Activated T-helper 1 cell treated with anti-CD3 and anti-CD28 coated beads, Interleukin-12 subunit alpha, Interleukin-12 subunit beta, Interleukin-2, Interleukin-4 antibody, amounts not matched to agents 30 ng/mL and 10 ng/mL and 1 ng/mL, durations not matched to agents 14 hours and 24 hours and 36 hours (primary cell): ENCODE measurements at regions not wholly inside any gene's neighbourhood (a gene's known extent, or its start where the extent isn't known, plus 50 kb on each side); places are given as distances from the start of the nearest gene placed in this dataset.

ENCODE experiments used
- DNase-seq: peaks from one replicate; pipeline ENCODE4 v3.0.0; 2021; ENCODE audit warnings: low spot score
- H3K27ac Mint-ChIP-seq: one replicate; pipeline ENCODE4 v1.8.0; 2021; ENCODE audit warnings: mild to moderate bottlenecking, mixed read lengths
- H3K27me3 Mint-ChIP-seq: one replicate; pipeline ENCODE4 v1.8.0; 2022; ENCODE audit warnings: mild to moderate bottlenecking, moderate library complexity, mixed read lengths; ENCODE audit not compliant: insufficient read depth
- H3K36me3 Mint-ChIP-seq: one replicate; pipeline ENCODE4 v1.8.0; 2021; ENCODE audit warnings: low read depth, mixed read lengths
- H3K4me1 Mint-ChIP-seq: one replicate; pipeline ENCODE4 v1.8.0; 2021; ENCODE audit warnings: low read depth, mixed read lengths
- H3K4me3 Mint-ChIP-seq: one replicate; pipeline ENCODE4 v1.8.0; 2021; ENCODE audit warnings: mild to moderate bottlenecking, moderate library complexity, mixed read lengths
- H3K9me3 Mint-ChIP-seq: one replicate; pipeline ENCODE4 v1.8.0; 2021; ENCODE audit warnings: mixed read lengths
- intact Hi-C: fragments of 100-400 bp; cut with micrococcal nuclease; formaldehyde crosslinking; loops from one replicate; pipeline ENCODE4 v1.15.1; 2024

- no peak for DNase-seq
Measured at GRCh38 chr9:14479163-14479560, 165.2 kb upstream of the NFIB start.

GRCh38 chr9:14478175-14479162 is 164.5 kb upstream of the NFIB start:
- no peaks in the 10 kb centered on the region for H3K4me1 Mint-ChIP-seq
- H3K27ac Mint-ChIP-seq = no peak overlapping the region
- no peaks in the 10 kb centered on the region for H3K36me3 Mint-ChIP-seq
- H3K27me3 Mint-ChIP-seq = peaks cover 5% of the 10 kb centered on the region
- H3K4me3 Mint-ChIP-seq = no peak overlapping the region
- no peak for DNase-seq
- intact Hi-C loops = no loop called here
- no peaks in the 10 kb centered on the region for H3K9me3 Mint-ChIP-seq

More at GRCh38 chr9:14479163-14479560, 165.2 kb upstream of the NFIB start:
- Mint-ChIP-seq H3K36me3 (no peaks in the 10 kb centered on the region), H3K4me1 (no peaks in the 10 kb centered on the region), H3K4me3 (no peak overlapping the region), H3K27me3 (peaks cover 5% of the 10 kb centered on the region), H3K9me3 (no peaks in the 10 kb centered on the region), H3K27ac (no peak overlapping the region)
- intact Hi-C loops = no loop called here

GRCh38 chr9:14471041-14471440 is 157.1 kb upstream of the NFIB start:
- DNase-seq = no peak
- H3K36me3 Mint-ChIP-seq = no peaks in the 10 kb centered on the region
- intact Hi-C loops = no loop called here
- H3K9me3 Mint-ChIP-seq = no peaks in the 10 kb centered on the region
- H3K27me3 Mint-ChIP-seq = peaks cover 2% of the 10 kb centered on the region
- H3K4me1 Mint-ChIP-seq = no peaks in the 10 kb centered on the region
- no peak overlapping the region for H3K27ac Mint-ChIP-seq
- no peak overlapping the region for H3K4me3 Mint-ChIP-seq

- Mint-ChIP-seq H3K36me3 (no peaks in the 10 kb centered on the region), H3K4me3 (no peak overlapping the region), H3K9me3 (no peaks in the 10 kb centered on the region), H3K27me3 (no peaks in the 10 kb centered on the region), H3K4me1 (no peaks in the 10 kb centered on the region), H3K27ac (no peak overlapping the region)
- intact Hi-C loops = no loop called here
- DNase-seq = no peak
Measured at GRCh38 chr9:14467675-14468374, 153.9 kb upstream of the NFIB start.

GRCh38 chr9:14466828-14467227 is 152.9 kb upstream of the NFIB start:
- intact Hi-C loops = no loop called here
- H3K9me3 Mint-ChIP-seq = no peaks in the 10 kb centered on the region
- H3K4me3 Mint-ChIP-seq = no peak overlapping the region
- H3K36me3 Mint-ChIP-seq = no peaks in the 10 kb centered on the region
- no peaks in the 10 kb centered on the region for H3K27me3 Mint-ChIP-seq
- H3K4me1 Mint-ChIP-seq = no peaks in the 10 kb centered on the region
- no peak overlapping the region for H3K27ac Mint-ChIP-seq
- DNase-seq = no peak

- H3K27ac Mint-ChIP-seq = no peak overlapping the region
- no peaks in the 10 kb centered on the region for H3K9me3 Mint-ChIP-seq
- intact Hi-C loops = no loop called here
- H3K36me3 Mint-ChIP-seq = no peaks in the 10 kb centered on the region
- no peak overlapping the region for H3K4me3 Mint-ChIP-seq
- no peaks in the 10 kb centered on the region for H3K4me1 Mint-ChIP-seq
- H3K27me3 Mint-ChIP-seq = no peaks in the 10 kb centered on the region
- no peak for DNase-seq
Measured at GRCh38 chr9:14466429-14466818, 152.5 kb upstream of the NFIB start.

- intact Hi-C loops = no loop called here
- Mint-ChIP-seq H3K9me3 (no peaks in the 10 kb centered on the region), H3K4me1 (no peaks in the 10 kb centered on the region), H3K4me3 (no peak overlapping the region), H3K27me3 (no peaks in the 10 kb centered on the region), H3K36me3 (no peaks in the 10 kb centered on the region), H3K27ac (no peak overlapping the region)
- DNase-seq = no peak
Measured at GRCh38 chr9:14462950-14463349, 149.0 kb upstream of the NFIB start.

- Mint-ChIP-seq H3K4me1 (no peaks in the 10 kb centered on the region), H3K9me3 (no peaks in the 10 kb centered on the region), H3K27ac (no peak overlapping the region), H3K36me3 (no peaks in the 10 kb centered on the region), H3K4me3 (no peak overlapping the region), H3K27me3 (no peaks in the 10 kb centered on the region)
- intact Hi-C loops = no loop called here
- DNase-seq = no peak
Measured at GRCh38 chr9:14455243-14455642, 141.3 kb upstream of the NFIB start.

- Mint-ChIP-seq H3K9me3 (no peaks in the 10 kb centered on the region), H3K27me3 (no peaks in the 10 kb centered on the region), H3K4me1 (no peaks in the 10 kb centered on the region), H3K27ac (no peak overlapping the region), H3K4me3 (no peak overlapping the region), H3K36me3 (no peaks in the 10 kb centered on the region)
- intact Hi-C loops = no loop called here
- DNase-seq = no peak
Measured at GRCh38 chr9:14453286-14453685, 139.3 kb upstream of the NFIB start.

GRCh38 chr9:14452539-14452938 is 138.6 kb upstream of the NFIB start:
- no peak for DNase-seq
- Mint-ChIP-seq H3K9me3 (no peaks in the 10 kb centered on the region), H3K4me1 (no peaks in the 10 kb centered on the region), H3K27me3 (no peaks in the 10 kb centered on the region), H3K27ac (no peak overlapping the region), H3K4me3 (no peak overlapping the region), H3K36me3 (no peaks in the 10 kb centered on the region)
- intact Hi-C loops = no loop called here

GRCh38 chr9:14451949-14452348 is 138.0 kb upstream of the NFIB start:
- H3K27me3 Mint-ChIP-seq = no peaks in the 10 kb centered on the region
- intact Hi-C loops = no loop called here
- H3K36me3 Mint-ChIP-seq = no peaks in the 10 kb centered on the region
- no peak overlapping the region for H3K4me3 Mint-ChIP-seq
- H3K4me1 Mint-ChIP-seq = no peaks in the 10 kb centered on the region
- DNase-seq = no peak
- no peaks in the 10 kb centered on the region for H3K9me3 Mint-ChIP-seq
- no peak overlapping the region for H3K27ac Mint-ChIP-seq

- no peaks in the 10 kb centered on the region for H3K4me1 Mint-ChIP-seq
- intact Hi-C loops = no loop called here
- no peak overlapping the region for H3K4me3 Mint-ChIP-seq
- DNase-seq = no peak
- H3K9me3 Mint-ChIP-seq = no peaks in the 10 kb centered on the region
- H3K27me3 Mint-ChIP-seq = no peaks in the 10 kb centered on the region
- no peak overlapping the region for H3K27ac Mint-ChIP-seq
- no peaks in the 10 kb centered on the region for H3K36me3 Mint-ChIP-seq
Measured at GRCh38 chr9:14447103-14447502, 133.2 kb upstream of the NFIB start.

- intact Hi-C loops = no loop called here
- H3K4me3 Mint-ChIP-seq = no peak overlapping the region
- H3K9me3 Mint-ChIP-seq = no peaks in the 10 kb centered on the region
- DNase-seq = no peak
- no peaks in the 10 kb centered on the region for H3K36me3 Mint-ChIP-seq
- H3K27ac Mint-ChIP-seq = no peak overlapping the region
- H3K27me3 Mint-ChIP-seq = no peaks in the 10 kb centered on the region
- no peaks in the 10 kb centered on the region for H3K4me1 Mint-ChIP-seq
Measured at GRCh38 chr9:14445946-14446345, 132.0 kb upstream of the NFIB start.
